Natural killer cell (primary cell): ENCODE measurements at regions not wholly inside any gene's neighbourhood (a gene's known extent, or its start where the extent isn't known, plus 50 kb on each side); places are given as distances from the start of the nearest gene placed in this dataset.

Experiments used
- ATAC-seq, 3 donors: fragments of 150-1000 bp in 2 of 3; fragments of 200-7000 bp in 1 of 3; cut with Tn5 transposase; 1 replicate in 1 of 3; 2 replicates in 2 of 3; pipeline ENCODE4 v1.10.0; 2021; ENCODE audit warnings: mild to moderate bottlenecking in 2 of 3, moderate library complexity in 2 of 3
- DNase-seq, 2 donors: peaks; one replicate each; pipeline versions ENCODE4 v3.0.0 to v3.0.0-alpha.2; 2013 to 2021; ENCODE audit warnings: mixed read lengths in 1 of 2
- H3K27ac ChIP-seq: one replicate; pipeline ENCODE4 v1.5.1; 2013; ENCODE audit warnings: mild to moderate bottlenecking, low read length
- H3K27me3 ChIP-seq: one replicate; pipeline ENCODE4 v1.6.1; 2013; ENCODE audit warnings: low read length; ENCODE audit not compliant: control insufficient read depth, insufficient read depth
- H3K36me3 ChIP-seq: one replicate; pipeline ENCODE4 v1.6.1; 2013; ENCODE audit warnings: low read length; ENCODE audit not compliant: control insufficient read depth, insufficient read depth
- H3K4me1 ChIP-seq: one replicate; pipeline ENCODE4 v1.6.1; 2013; ENCODE audit warnings: low read length; ENCODE audit not compliant: control insufficient read depth, insufficient read depth
- H3K4me3 ChIP-seq: one replicate; pipeline ENCODE4 v1.5.1; 2013; ENCODE audit warnings: low read length
- H3K9me3 ChIP-seq: one replicate; pipeline ENCODE4 v1.6.1; 2013; ENCODE audit warnings: low read length; ENCODE audit not compliant: control insufficient read depth, insufficient read depth
- H3K27ac Mint-ChIP-seq, 2 donors: one replicate each; pipeline ENCODE4 v1.8.0; 2022; ENCODE audit warnings: mild to moderate bottlenecking in 2 of 2, mixed read lengths in 2 of 2, moderate library complexity in 1 of 2
- H3K27me3 Mint-ChIP-seq, 2 donors: one replicate each; pipeline ENCODE4 v1.8.0; 2022; ENCODE audit warnings: low read depth in 2 of 2, mixed read lengths in 2 of 2
- H3K36me3 Mint-ChIP-seq: one replicate; pipeline ENCODE4 v1.8.0; 2022; ENCODE audit warnings: mixed read lengths
- H3K4me1 Mint-ChIP-seq, 2 donors: one replicate each; pipeline ENCODE4 v1.8.0; 2022; ENCODE audit warnings: mixed read lengths in 2 of 2
- H3K4me3 Mint-ChIP-seq: one replicate; pipeline ENCODE4 v1.8.0; 2022; ENCODE audit warnings: mild to moderate bottlenecking, moderate library complexity, mixed read lengths
- H3K9me3 Mint-ChIP-seq, 2 donors: one replicate each; pipeline ENCODE4 v1.8.0; 2022; ENCODE audit warnings: mixed read lengths in 2 of 2
- WGBS: methylation state at CpG from one replicate; pipeline ENCODE4 v1.1.7; 2013; ENCODE audit warnings: missing lambda C conversion rate; ENCODE audit not compliant: insufficient coverage; 5-methylcytosine and 5-hydroxymethylcytosine counted together
- intact Hi-C: fragments of 100-400 bp; cut with micrococcal nuclease; formaldehyde crosslinking; loops from one replicate; pipeline ENCODE4 v1.14.2; 2022
- TF ChIP-seq, protein P1 (sequence below): fragments of 200-600 bp; IDR thresholded peaks from one replicate; pipeline ENCODE4 v1.8.0; 2022; ENCODE audit warnings: antibody characterized with exemption

DNA sequence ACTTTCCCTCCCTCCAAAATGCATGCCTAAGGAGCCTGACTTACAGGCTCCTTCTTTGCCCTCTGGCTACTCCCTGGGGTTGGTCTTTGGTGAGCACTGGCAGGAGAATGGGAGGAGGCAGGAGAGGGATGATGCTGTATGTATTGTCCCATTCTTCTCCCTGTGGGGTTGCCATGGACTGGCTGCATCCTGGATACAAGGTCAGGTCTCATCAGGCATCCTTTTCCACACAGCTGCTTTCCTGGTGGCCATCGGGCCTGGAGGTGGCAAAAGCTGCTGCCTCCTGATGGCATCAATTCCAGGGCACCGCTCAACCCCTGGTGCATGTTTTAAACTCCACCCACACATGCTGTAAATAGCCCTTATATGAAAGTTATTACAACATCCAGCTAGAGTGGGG, 257.2 kb downstream of the ETS1 start:
- H3K36me3 ChIP-seq: no peaks in the 10 kb centered on the region
- intact Hi-C loops: no loop called here
- no peaks in the 10 kb centered on the region for H3K27me3 ChIP-seq
- no peak overlapping the region for H3K4me3 ChIP-seq
- Mint-ChIP-seq H3K4me3 (no peak overlapping the region), H3K9me3 (peaks cover 0 to 2% of the 10 kb centered on the region in 2 donors), H3K27ac (peak overlapping the region; percentile 93 to 95), H3K36me3 (no peaks in the 10 kb centered on the region), H3K27me3 (no peaks in the 10 kb centered on the region), H3K4me1 (peaks cover 55 to 61% of the 10 kb centered on the region in 2 donors)
- no peak for ATAC-seq
- no peaks in the 10 kb centered on the region for H3K9me3 ChIP-seq
- DNase-seq: no peak
- peaks cover 29% of the 10 kb centered on the region for H3K4me1 ChIP-seq
- TF ChIP-seq, protein P1, sequence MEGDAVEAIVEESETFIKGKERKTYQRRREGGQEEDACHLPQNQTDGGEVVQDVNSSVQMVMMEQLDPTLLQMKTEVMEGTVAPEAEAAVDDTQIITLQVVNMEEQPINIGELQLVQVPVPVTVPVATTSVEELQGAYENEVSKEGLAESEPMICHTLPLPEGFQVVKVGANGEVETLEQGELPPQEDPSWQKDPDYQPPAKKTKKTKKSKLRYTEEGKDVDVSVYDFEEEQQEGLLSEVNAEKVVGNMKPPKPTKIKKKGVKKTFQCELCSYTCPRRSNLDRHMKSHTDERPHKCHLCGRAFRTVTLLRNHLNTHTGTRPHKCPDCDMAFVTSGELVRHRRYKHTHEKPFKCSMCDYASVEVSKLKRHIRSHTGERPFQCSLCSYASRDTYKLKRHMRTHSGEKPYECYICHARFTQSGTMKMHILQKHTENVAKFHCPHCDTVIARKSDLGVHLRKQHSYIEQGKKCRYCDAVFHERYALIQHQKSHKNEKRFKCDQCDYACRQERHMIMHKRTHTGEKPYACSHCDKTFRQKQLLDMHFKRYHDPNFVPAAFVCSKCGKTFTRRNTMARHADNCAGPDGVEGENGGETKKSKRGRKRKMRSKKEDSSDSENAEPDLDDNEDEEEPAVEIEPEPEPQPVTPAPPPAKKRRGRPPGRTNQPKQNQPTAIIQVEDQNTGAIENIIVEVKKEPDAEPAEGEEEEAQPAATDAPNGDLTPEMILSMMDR: no peak
- 97% methylated on average over 2 of the region's 2 CpGs for WGBS
- H3K27ac ChIP-seq: no peak overlapping the region

DNA sequence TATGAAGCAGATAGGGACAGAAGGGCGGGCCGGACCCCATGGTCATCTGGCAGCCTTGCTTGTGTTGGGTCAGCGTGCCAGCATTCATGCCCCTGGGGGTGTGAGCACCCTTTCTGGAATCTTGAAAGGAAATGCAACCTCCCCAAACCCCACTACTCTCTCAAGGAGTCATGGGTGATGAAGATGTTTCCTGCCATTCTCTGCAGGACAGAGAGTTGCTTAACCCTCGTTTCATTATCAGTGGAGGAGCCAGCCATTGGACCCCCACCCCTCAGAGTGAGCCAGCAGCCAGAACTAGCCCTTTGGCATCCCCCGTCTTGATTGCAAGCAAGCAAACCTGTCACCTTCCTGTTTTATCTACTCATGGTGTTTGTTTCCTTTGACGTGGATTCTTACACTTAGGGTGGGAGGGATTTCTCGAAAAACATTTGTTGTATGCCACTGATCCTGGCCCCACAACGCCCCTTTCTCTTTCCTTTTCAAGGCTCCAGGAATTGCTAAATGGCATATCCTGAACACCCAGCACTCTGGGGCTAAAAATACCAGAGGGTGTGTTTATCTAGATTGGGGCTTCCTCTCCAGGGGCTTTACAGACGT, 258.3 kb downstream of the ETS1 start:
- Mint-ChIP-seq H3K9me3 (peaks cover 0 to 2% of the 10 kb centered on the region in 2 donors), H3K4me3 (peak overlapping the region; percentile 50), H3K4me1 (peaks cover 61 to 72% of the 10 kb centered on the region in 2 donors), H3K36me3 (no peaks in the 10 kb centered on the region), H3K27ac (peak overlapping the region; percentile 93 to 95), H3K27me3 (no peaks in the 10 kb centered on the region)
- peaks cover 41% of the 10 kb centered on the region for H3K4me1 ChIP-seq
- H3K36me3 ChIP-seq: no peaks in the 10 kb centered on the region
- H3K27me3 ChIP-seq: no peaks in the 10 kb centered on the region
- ATAC-seq (peak in 2 of 3 donors; percentile 18 to 19), DNase-seq (peak in 1 of 2 donors; percentile 77)
- TF ChIP-seq, protein P1: no peak
- intact Hi-C loops: loop anchor here (10.0 kb wide), 2 partner anchors 54 to 396 kb away; no protein-coding TSS in a partner anchor
- WGBS: 65% methylated on average over 5 of the region's 9 CpGs
- no peak overlapping the region for H3K4me3 ChIP-seq
- no peaks in the 10 kb centered on the region for H3K9me3 ChIP-seq
- no peak overlapping the region for H3K27ac ChIP-seq

DNA sequence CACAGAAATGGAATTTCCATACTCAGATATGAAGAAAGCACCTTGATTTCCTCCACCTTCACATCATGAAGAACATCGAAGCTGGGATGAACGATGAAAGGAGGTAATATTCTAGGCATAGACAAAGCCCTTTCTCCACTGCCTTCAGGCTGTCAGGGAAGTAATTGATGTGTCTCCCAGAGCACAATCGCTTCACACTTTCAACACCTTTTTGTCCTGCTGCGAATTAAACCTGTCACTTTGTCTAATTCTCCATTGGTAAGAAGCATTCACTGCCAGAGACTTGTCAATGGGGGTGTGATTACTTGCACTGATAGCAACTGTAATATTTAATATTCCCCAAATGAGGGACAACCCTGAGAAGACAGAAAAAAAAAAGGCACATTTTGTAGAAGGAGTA, 260.1 kb downstream of the ETS1 start:
- Mint-ChIP-seq H3K9me3 (peaks cover 0 to 2% of the 10 kb centered on the region in 2 donors), H3K4me1 (peaks cover 79 to 90% of the 10 kb centered on the region in 2 donors), H3K36me3 (no peaks in the 10 kb centered on the region), H3K27ac (peak overlapping the region; percentile 93 to 95), H3K27me3 (no peaks in the 10 kb centered on the region), H3K4me3 (peak overlapping the region; percentile 49)
- H3K9me3 ChIP-seq: no peaks in the 10 kb centered on the region
- ATAC-seq (no peak), DNase-seq (no peak)
- intact Hi-C loops: loop anchor here (10.0 kb wide), 2 partner anchors 52 to 398 kb away; no protein-coding TSS in a partner anchor
- TF ChIP-seq, protein P1: no peak
- H3K4me1 ChIP-seq: peaks cover 59% of the 10 kb centered on the region
- no peaks in the 10 kb centered on the region for H3K27me3 ChIP-seq
- H3K36me3 ChIP-seq: no peaks in the 10 kb centered on the region
- WGBS: 83% methylated on average over 4 of the region's 4 CpGs
- H3K27ac ChIP-seq: peak overlapping the region; percentile 83
- no peak overlapping the region for H3K4me3 ChIP-seq

DNA sequence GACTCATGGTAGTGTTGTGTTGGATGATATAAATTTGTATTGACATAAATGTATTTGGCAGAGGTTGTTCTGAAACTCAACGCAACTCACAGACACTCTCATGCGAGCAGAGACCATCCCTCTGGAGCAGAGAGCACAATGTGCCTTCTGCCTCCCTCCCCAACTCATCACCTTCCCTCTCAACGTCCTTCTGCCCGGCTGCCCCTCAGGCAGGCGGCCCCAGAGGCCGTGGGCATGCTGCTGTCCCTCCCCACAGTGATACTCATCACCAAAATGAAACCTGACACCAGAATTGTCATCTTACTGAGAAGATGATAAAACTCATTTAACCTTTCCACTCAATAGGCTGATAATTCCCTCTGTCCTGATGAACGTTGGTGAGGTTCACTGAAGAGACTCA, 260.6 kb downstream of the ETS1 start:
- no peaks in the 10 kb centered on the region for H3K9me3 ChIP-seq
- peaks cover 0 to 2% of the 10 kb centered on the region in 2 donors for H3K9me3 Mint-ChIP-seq
- no peaks in the 10 kb centered on the region for H3K27me3 Mint-ChIP-seq
- DNase-seq (no peak), ATAC-seq (no peak)
- intact Hi-C loops: loop anchor here (10.0 kb wide), 2 partner anchors 52 to 398 kb away; no protein-coding TSS in a partner anchor
- WGBS: 83% methylated on average over 7 of the region's 7 CpGs
- H3K27ac ChIP-seq: peak overlapping the region; percentile 83
- no peaks in the 10 kb centered on the region for H3K27me3 ChIP-seq
- H3K4me1 Mint-ChIP-seq: peaks cover 83 to 93% of the 10 kb centered on the region in 2 donors
- no peaks in the 10 kb centered on the region for H3K36me3 Mint-ChIP-seq
- H3K4me3 Mint-ChIP-seq: peak overlapping the region; percentile 49
- no peaks in the 10 kb centered on the region for H3K36me3 ChIP-seq
- peaks cover 63% of the 10 kb centered on the region for H3K4me1 ChIP-seq
- TF ChIP-seq, protein P1: no peak
- H3K4me3 ChIP-seq: no peak overlapping the region
- peak overlapping the region; percentile 93 to 95 for H3K27ac Mint-ChIP-seq
